OCI-LY7 (cell line): ENCODE measurements at regions not wholly inside any gene's neighbourhood (a gene's known extent, or its start where the extent isn't known, plus 50 kb on each side); places are given as distances from the start of the nearest gene placed in this dataset.

Source experiments
- BruUV-seq: library from RNA; stranded (reverse); fragments of 400-500 nt; replicated peaks from 2 replicates; lab custom pipeline; 2021; lab: Mats Ljungman, UMichigan
- CTCF ChIA-PET: fragments of 300-600 bp; sonication (Branson Sonifier 250); formaldehyde crosslinking; loops from one replicate; lab custom pipeline; 2022; ENCODE audit warnings: antibody characterized with exemption; ENCODE audit not compliant: unreplicated experiment; lab: Charles Lee
- POLR2A ChIA-PET: fragments of 300-600 bp; sonication (Branson Sonifier 250); formaldehyde crosslinking; loops from one replicate; lab custom pipeline; 2022; ENCODE audit warnings: antibody characterized with exemption; lab: Charles Lee
- DNase-seq: peaks from one replicate; pipeline ENCODE4 v3.0.0-alpha.2; 2015; ENCODE audit warnings: low spot score
- H2AFZ ChIP-seq: fragments of 200-600 bp; sonication (generic), shearing (Covaris generic); 2 replicates; pipeline ENCODE4 v1.6.1; 2014; ENCODE audit warnings: mild to moderate bottlenecking, antibody characterized with exemption, low read length, moderate library complexity
- H3K27ac ChIP-seq: fragments of 200-600 bp; sonication (generic); 2 replicates; pipeline ENCODE4 v1.5.1; 2014; ENCODE audit warnings: mixed run types, low read depth, mild to moderate bottlenecking, moderate library complexity, low read length, inconsistent platforms; ENCODE audit not compliant: poor library complexity, severe bottlenecking
- H3K36me3 ChIP-seq: fragments of 200-600 bp; sonication (generic); 2 replicates; pipeline ENCODE4 v1.6.1; 2014; ENCODE audit warnings: mild to moderate bottlenecking, antibody characterized with exemption, low read length, moderate library complexity, mixed read lengths; ENCODE audit not compliant: insufficient read depth
- H3K4me1 ChIP-seq: fragments of 200-600 bp; sonication (generic); 2 replicates; pipeline ENCODE4 v1.5.1; 2014; ENCODE audit warnings: mild to moderate bottlenecking, low read length; ENCODE audit not compliant: insufficient read depth, poor library complexity, severe bottlenecking
- H3K4me2 ChIP-seq: fragments of 200-600 bp; sonication (generic); 2 replicates; pipeline ENCODE4 v1.6.1; 2014; ENCODE audit warnings: mild to moderate bottlenecking, low read length
- H3K4me3 ChIP-seq: fragments of 200-600 bp; sonication (generic); 2 replicates; pipeline ENCODE4 v1.5.1; 2014; ENCODE audit warnings: mild to moderate bottlenecking, low read depth, low read length; ENCODE audit not compliant: poor library complexity, severe bottlenecking
- H3K79me2 ChIP-seq: fragments of 200-600 bp; sonication (generic); 2 replicates; pipeline ENCODE4 v1.6.1; 2016; ENCODE audit warnings: low read depth, mild to moderate bottlenecking, low read length, moderate library complexity, mixed read lengths; ENCODE audit not compliant: insufficient read depth
- H3K9me2 ChIP-seq: fragments of 200-600 bp; sonication (generic); 2 replicates; pipeline ENCODE4 v1.6.1; 2016; ENCODE audit warnings: mild to moderate bottlenecking, low read length, mixed read lengths; ENCODE audit not compliant: insufficient read depth
- H3K9me3 ChIP-seq: fragments of 200-600 bp; sonication (generic); 2 replicates; pipeline ENCODE4 v1.6.1; 2014; ENCODE audit warnings: mild to moderate bottlenecking, mixed run types, low read length, mixed read lengths
- H4K20me1 ChIP-seq: fragments of 200-600 bp; sonication (generic); 2 replicates; pipeline ENCODE4 v1.6.1; 2014; ENCODE audit warnings: mild to moderate bottlenecking, antibody characterized with exemption, low read length, moderate library complexity, mixed read lengths; ENCODE audit not compliant: insufficient read depth
- EZH2phosphoT487 ChIP-seq: fragments of 200-600 bp; sonication (generic); IDR thresholded peaks from 2 replicates; pipeline ENCODE4 v1.6.1; 2018; ENCODE audit warnings: low read depth, borderline replicate concordance, mild to moderate bottlenecking, mixed run types, antibody characterized with exemption, low read length, moderate library complexity, mixed read lengths
- intact Hi-C: fragments of 100-400 bp; cut with micrococcal nuclease; formaldehyde crosslinking; loops from one replicate; pipeline ENCODE4 v1.10.0; 2022; ENCODE audit not compliant: unreplicated experiment
- TF ChIP-seq, protein P1 (sequence below): fragments of 200-600 bp; sonication (generic); conservative IDR thresholded peaks from 2 replicates; pipeline ENCODE4 v1.5.1; 2014; ENCODE audit warnings: mild to moderate bottlenecking, antibody characterized with exemption, low read length, moderate library complexity, mixed read lengths

DNA sequence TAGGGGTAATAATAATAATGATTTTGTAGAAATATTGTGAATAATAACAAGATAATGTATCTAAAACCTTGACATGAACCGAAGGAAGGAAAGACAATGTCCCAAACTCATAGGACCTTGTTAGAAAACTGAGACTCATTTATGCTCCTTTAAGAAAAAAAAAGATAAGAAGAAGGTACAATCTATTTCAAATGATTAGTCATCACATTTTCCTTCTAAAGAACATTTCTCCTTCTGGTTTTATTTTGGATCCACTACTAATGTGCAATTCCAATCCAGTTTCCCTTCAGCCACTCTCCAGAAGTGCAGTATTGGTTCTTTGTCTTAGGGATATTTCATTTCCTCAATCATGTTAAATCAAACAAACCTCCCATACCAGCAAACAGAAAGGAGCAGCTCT lies 526.7 kb downstream of the FUT8 start:
- ChIA-PET POLR2A (no interaction called here), CTCF (no interaction called here)
- DNase-seq: no peak
- BruUV-seq: no TSS peak
- Histone ChIP-seq H3K36me3 (no peaks in the 10 kb centered on the region), H3K4me3 (no peak overlapping the region), H3K79me2 (no peaks in the 10 kb centered on the region), H2AFZ (no peak overlapping the region), H3K9me3 (no peaks in the 10 kb centered on the region), H3K27ac (no peak overlapping the region), H4K20me1 (no peaks in the 10 kb centered on the region), H3K9me2 (no peaks in the 10 kb centered on the region), H3K4me1 (no peaks in the 10 kb centered on the region), H3K4me2 (no peak overlapping the region)
- intact Hi-C loops: no loop called here
- TF ChIP-seq, protein P1, sequence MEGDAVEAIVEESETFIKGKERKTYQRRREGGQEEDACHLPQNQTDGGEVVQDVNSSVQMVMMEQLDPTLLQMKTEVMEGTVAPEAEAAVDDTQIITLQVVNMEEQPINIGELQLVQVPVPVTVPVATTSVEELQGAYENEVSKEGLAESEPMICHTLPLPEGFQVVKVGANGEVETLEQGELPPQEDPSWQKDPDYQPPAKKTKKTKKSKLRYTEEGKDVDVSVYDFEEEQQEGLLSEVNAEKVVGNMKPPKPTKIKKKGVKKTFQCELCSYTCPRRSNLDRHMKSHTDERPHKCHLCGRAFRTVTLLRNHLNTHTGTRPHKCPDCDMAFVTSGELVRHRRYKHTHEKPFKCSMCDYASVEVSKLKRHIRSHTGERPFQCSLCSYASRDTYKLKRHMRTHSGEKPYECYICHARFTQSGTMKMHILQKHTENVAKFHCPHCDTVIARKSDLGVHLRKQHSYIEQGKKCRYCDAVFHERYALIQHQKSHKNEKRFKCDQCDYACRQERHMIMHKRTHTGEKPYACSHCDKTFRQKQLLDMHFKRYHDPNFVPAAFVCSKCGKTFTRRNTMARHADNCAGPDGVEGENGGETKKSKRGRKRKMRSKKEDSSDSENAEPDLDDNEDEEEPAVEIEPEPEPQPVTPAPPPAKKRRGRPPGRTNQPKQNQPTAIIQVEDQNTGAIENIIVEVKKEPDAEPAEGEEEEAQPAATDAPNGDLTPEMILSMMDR: no peak
- TF ChIP-seq EZH2phosphoT487: no peak

DNA sequence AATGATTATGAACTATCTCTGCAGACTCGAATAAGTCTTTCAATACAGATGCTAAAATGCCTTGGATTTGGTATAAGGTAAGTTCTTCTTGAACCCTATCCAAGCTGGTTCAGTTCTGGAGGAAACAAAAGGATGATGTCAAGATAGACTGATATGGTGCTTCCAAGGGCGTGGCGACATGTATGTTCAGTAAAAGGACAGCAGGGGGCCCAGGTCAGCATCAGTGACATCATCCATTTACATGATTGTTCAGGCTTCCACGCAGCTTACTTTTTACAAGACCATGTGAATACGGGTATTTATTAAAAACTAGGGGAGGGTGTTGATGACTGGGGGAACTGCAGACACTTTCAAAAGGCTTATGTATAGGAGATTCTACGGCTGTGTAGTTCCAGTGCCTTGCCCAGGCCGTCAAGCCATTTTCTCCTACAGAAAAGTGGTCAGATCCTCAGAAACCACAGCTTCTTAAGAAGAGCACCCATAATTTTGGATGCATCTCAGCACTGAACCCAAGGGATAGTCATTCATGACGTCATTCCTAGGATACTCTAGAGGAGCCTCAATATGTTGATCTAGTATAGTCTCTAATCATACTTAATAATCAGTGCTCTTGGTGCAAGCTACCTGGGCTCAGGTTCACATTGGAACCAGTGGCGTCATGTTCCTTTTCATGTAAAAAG lies 527.7 kb downstream of the FUT8 start:
- TF ChIP-seq EZH2phosphoT487: no peak
- TF ChIP-seq, protein P1: peak; percentile 66
- intact Hi-C loops: no loop called here
- DNase-seq: peak; percentile 50
- ChIA-PET CTCF (no interaction called here), POLR2A (no interaction called here)
- no peak overlapping the region for H2AFZ ChIP-seq
- H3K79me2 ChIP-seq: no peaks in the 10 kb centered on the region
- H3K4me3 ChIP-seq: no peak overlapping the region
- H4K20me1 ChIP-seq: no peaks in the 10 kb centered on the region
- H3K36me3 ChIP-seq: no peaks in the 10 kb centered on the region
- no peak overlapping the region for H3K4me2 ChIP-seq
- H3K4me1 ChIP-seq: no peaks in the 10 kb centered on the region
- H3K27ac ChIP-seq: no peak overlapping the region
- BruUV-seq: no TSS peak
- no peaks in the 10 kb centered on the region for H3K9me2 ChIP-seq
- H3K9me3 ChIP-seq: no peaks in the 10 kb centered on the region

DNA sequence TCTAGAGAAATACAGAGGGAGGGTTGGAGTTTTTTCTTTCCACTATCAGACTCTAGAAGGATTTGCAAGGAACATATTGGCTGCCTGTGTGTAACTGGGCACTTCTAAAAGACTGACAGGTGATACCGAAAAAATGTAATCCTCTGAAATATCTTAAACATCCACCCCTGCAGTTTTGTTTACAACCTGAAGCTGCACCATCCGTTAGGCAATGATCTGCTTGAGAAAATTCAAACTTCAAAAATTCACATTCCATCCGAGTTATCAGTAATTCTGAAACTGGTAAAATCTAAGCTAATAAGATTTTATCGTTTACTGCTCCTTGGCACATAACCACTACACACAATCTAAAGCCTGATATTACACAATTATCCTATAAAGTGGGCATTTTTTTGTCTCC lies 528.6 kb downstream of the FUT8 start:
- Histone ChIP-seq H3K4me2 (no peak overlapping the region), H3K9me3 (no peaks in the 10 kb centered on the region), H3K4me1 (no peaks in the 10 kb centered on the region), H3K27ac (no peak overlapping the region), H3K9me2 (no peaks in the 10 kb centered on the region), H3K79me2 (no peaks in the 10 kb centered on the region), H4K20me1 (no peaks in the 10 kb centered on the region), H2AFZ (no peak overlapping the region), H3K4me3 (no peak overlapping the region), H3K36me3 (no peaks in the 10 kb centered on the region)
- TF ChIP-seq, protein P1: no peak
- no peak for TF ChIP-seq EZH2phosphoT487
- intact Hi-C loops: no loop called here
- BruUV-seq: no TSS peak
- ChIA-PET POLR2A (interaction anchor here (1.0 kb wide), 1 partner anchor 10 kb away, joined by 3 read pairs; no protein-coding TSS in a partner anchor), CTCF (interaction anchor here (0.5 kb wide), 1 partner anchor 52 kb away, joined by 4 read pairs; no protein-coding TSS in a partner anchor)
- DNase-seq: no peak
